Activated T-helper 1 cell treated with anti-CD3 and anti-CD28 coated beads, Interleukin-12 subunit alpha, Interleukin-12 subunit beta, Interleukin-2, Interleukin-4 antibody, amounts not matched to agents 30 ng/mL and 10 ng/mL and 1 ng/mL, durations not matched to agents 14 hours and 24 hours and 36 hours (primary cell): ENCODE measurements at regions not wholly inside any gene's neighbourhood (a gene's known extent, or its start where the extent isn't known, plus 50 kb on each side); places are given as distances from the start of the nearest gene placed in this dataset.

Experiments used
- DNase-seq: peaks from one replicate; pipeline ENCODE4 v3.0.0; 2021; ENCODE audit warnings: low spot score
- H3K27ac Mint-ChIP-seq: one replicate; pipeline ENCODE4 v1.8.0; 2021; ENCODE audit warnings: mild to moderate bottlenecking, mixed read lengths
- H3K27me3 Mint-ChIP-seq: one replicate; pipeline ENCODE4 v1.8.0; 2022; ENCODE audit warnings: mild to moderate bottlenecking, moderate library complexity, mixed read lengths; ENCODE audit not compliant: insufficient read depth
- H3K36me3 Mint-ChIP-seq: one replicate; pipeline ENCODE4 v1.8.0; 2021; ENCODE audit warnings: low read depth, mixed read lengths
- H3K4me1 Mint-ChIP-seq: one replicate; pipeline ENCODE4 v1.8.0; 2021; ENCODE audit warnings: low read depth, mixed read lengths
- H3K4me3 Mint-ChIP-seq: one replicate; pipeline ENCODE4 v1.8.0; 2021; ENCODE audit warnings: mild to moderate bottlenecking, moderate library complexity, mixed read lengths
- H3K9me3 Mint-ChIP-seq: one replicate; pipeline ENCODE4 v1.8.0; 2021; ENCODE audit warnings: mixed read lengths
- intact Hi-C: fragments of 100-400 bp; cut with micrococcal nuclease; formaldehyde crosslinking; loops from one replicate; pipeline ENCODE4 v1.15.1; 2024

DNA sequence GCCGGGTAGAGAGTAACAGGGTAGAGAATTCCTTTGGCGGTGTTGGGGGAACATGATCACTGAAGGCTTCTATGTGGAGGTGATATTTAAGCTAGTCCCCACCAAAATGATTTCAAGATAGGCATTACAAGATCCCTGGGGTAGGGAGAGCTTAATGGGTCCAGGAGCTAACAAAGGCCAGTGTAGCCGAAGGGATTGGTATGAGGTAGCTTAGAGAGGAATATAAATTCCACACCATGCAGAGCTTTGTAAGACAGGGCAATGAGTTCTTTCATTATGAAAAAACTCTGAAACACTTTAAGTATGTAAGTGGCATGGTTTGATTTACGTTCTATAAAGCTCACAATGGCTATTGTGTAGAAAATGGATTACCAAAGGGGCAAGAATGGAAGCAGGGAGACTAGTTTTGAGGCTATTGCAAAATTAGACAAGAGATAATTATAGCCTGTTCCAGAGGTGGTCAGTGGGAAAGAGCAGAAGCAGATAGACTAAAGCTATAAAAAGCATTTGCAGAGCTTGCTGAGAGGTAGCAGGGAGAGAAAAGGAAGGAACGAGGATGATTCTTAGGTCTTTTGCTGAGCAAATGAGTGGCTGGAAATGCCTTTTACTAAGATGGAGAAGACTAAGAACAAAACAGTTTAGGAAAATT lies 119.7 kb upstream of the SLC25A13 start:
- Mint-ChIP-seq H3K4me3 (no peak overlapping the region), H3K4me1 (no peaks in the 10 kb centered on the region), H3K36me3 (no peaks in the 10 kb centered on the region), H3K9me3 (no peaks in the 10 kb centered on the region), H3K27ac (no peak overlapping the region), H3K27me3 (peaks cover 6% of the 10 kb centered on the region)
- intact Hi-C loops = no loop called here
- no peak for DNase-seq

DNA sequence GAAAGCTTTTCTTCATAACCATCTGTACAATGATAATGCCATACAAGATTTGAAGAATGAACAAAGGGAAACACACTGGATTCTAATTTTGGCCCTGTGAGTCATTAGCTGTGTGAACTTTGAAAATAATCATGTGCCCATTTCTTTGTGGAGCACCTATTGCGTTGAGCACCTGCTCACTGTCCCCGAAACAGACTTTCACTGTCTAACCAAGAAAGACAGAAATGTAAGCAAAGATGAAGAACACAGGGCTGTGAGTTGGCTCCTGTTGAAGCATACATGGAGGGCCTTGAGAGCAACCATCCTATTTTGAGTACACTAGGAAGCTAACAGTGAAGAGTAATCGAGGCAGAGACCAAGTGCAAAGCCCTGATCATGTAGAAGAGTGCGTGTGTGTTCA lies 118.4 kb upstream of the SLC25A13 start:
- Mint-ChIP-seq H3K36me3 (no peaks in the 10 kb centered on the region), H3K27me3 (peaks cover 4% of the 10 kb centered on the region), H3K27ac (no peak overlapping the region), H3K4me3 (no peak overlapping the region), H3K4me1 (no peaks in the 10 kb centered on the region), H3K9me3 (no peaks in the 10 kb centered on the region)
- intact Hi-C loops = no loop called here
- no peak for DNase-seq

DNA sequence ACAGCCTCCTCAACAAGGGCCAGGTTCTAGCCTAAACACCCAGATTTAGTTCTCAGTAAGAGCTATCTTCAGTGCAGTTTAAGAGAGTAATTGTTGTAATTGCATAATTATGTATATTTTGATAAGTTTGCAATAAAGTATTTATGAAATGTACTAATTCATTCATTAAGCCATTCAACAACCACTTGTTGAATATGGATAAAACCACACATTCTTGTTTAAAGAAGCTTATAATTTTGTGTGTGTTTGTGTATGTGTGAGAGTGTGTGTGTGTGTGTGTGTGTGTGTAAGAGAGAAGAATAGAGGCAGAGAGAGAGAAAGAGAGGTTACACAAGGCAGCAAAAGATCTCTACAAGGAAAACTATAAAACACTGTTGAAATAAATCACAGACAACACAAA lies 115.0 kb upstream of the SLC25A13 start:
- Mint-ChIP-seq H3K4me1 (no peaks in the 10 kb centered on the region), H3K27ac (no peak overlapping the region), H3K36me3 (no peaks in the 10 kb centered on the region), H3K4me3 (no peak overlapping the region), H3K27me3 (no peaks in the 10 kb centered on the region), H3K9me3 (no peaks in the 10 kb centered on the region)
- intact Hi-C loops = no loop called here
- DNase-seq = no peak

DNA sequence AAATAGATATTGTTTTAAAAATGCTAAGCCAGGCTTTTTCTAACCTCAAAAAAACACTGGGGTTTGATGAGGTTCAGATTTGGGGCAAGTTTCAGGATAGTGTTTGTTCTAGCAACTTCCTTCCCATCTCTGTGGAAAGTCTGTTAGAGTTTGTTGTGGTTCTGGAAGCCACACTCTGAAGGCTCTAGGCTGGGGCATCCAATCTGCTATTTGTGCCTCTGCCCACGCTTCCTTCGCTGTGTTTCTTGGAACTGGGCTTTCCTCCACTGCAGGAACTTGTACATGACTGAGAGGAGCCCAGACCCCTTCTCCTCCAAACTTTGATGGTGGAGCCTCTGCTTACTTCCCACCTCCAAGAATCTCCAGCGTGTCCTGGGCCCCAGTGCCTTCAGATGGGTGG lies 108.5 kb upstream of the SLC25A13 start:
- H3K4me1 Mint-ChIP-seq = peaks cover 24% of the 10 kb centered on the region
- H3K27ac Mint-ChIP-seq = no peak overlapping the region
- H3K27me3 Mint-ChIP-seq = peaks cover 7% of the 10 kb centered on the region
- intact Hi-C loops = loop anchor here (5.0 kb wide), 1 partner anchor 67 kb away; no protein-coding TSS in a partner anchor
- H3K9me3 Mint-ChIP-seq = no peaks in the 10 kb centered on the region
- no peaks in the 10 kb centered on the region for H3K36me3 Mint-ChIP-seq
- no peak for DNase-seq
- H3K4me3 Mint-ChIP-seq = no peak overlapping the region

DNA sequence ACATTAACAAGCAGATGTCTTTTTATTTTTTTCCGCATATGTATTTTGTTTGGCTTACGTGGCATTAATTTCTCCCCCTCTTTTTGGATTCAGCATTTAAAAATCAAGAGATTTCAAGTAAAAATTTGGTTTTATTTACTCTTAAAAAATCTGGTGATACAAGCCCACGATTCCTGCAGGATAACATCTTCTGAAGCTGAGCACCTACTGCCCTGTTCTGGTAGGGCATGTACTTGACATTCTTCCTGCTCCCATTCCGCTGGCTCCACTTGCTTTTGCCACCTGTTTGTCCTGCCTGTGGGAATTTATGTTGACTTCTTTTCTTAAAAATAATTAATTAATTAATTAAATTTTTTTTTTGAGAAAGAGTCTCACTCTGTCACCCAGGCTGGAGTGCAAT lies 105.2 kb upstream of the SLC25A13 start:
- peaks cover 24% of the 10 kb centered on the region for H3K4me1 Mint-ChIP-seq
- H3K9me3 Mint-ChIP-seq = no peaks in the 10 kb centered on the region
- H3K36me3 Mint-ChIP-seq = no peaks in the 10 kb centered on the region
- intact Hi-C loops = no loop called here
- no peak overlapping the region for H3K27ac Mint-ChIP-seq
- H3K4me3 Mint-ChIP-seq = no peak overlapping the region
- H3K27me3 Mint-ChIP-seq = peaks cover 16% of the 10 kb centered on the region
- DNase-seq = no peak

DNA sequence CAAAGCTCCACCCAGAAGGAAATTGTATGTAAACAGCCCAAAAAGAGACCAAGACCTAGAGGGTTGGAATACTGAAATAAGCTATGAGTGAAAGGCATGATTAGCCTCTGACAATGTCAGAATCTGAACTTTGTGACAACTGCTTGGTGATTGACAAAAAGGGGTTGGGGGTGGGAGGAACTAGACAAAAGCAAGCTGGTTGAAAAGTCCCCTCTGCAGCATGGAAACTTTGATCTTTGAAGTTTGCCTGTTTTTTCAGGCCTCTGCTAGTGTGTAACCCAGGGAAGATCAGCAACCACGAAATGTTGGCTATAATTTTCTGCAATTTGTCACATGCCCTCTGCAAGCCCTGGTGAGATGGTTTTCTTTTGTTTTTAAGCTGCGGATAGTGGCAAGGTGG lies 104.8 kb upstream of the SLC25A13 start:
- H3K36me3 Mint-ChIP-seq = no peaks in the 10 kb centered on the region
- no peak overlapping the region for H3K27ac Mint-ChIP-seq
- H3K4me1 Mint-ChIP-seq = peaks cover 24% of the 10 kb centered on the region
- H3K9me3 Mint-ChIP-seq = no peaks in the 10 kb centered on the region
- DNase-seq = no peak
- peaks cover 16% of the 10 kb centered on the region for H3K27me3 Mint-ChIP-seq
- no peak overlapping the region for H3K4me3 Mint-ChIP-seq
- intact Hi-C loops = no loop called here

DNA sequence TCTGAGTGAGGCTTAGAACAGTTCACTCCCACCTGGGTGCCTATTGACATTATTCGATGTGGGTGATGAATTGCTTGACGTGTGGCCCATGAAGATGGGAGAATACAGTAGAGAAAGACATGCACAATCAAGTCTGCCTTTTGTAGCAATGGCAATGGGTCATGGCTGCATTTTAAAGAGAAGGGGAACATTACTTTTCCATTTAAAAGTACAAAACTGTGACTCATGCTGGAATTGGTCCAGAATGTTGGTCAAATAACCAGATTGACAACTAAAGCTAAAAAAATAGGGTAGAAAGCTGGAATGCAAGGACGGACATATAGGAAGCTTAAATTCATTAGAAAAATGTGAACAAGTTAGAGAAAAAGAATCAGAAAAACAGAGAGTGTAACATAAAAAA lies 104.1 kb upstream of the SLC25A13 start:
- Mint-ChIP-seq H3K9me3 (no peaks in the 10 kb centered on the region), H3K27ac (no peak overlapping the region), H3K36me3 (no peaks in the 10 kb centered on the region), H3K27me3 (peaks cover 16% of the 10 kb centered on the region), H3K4me3 (no peak overlapping the region), H3K4me1 (peaks cover 24% of the 10 kb centered on the region)
- intact Hi-C loops = no loop called here
- no peak for DNase-seq

DNA sequence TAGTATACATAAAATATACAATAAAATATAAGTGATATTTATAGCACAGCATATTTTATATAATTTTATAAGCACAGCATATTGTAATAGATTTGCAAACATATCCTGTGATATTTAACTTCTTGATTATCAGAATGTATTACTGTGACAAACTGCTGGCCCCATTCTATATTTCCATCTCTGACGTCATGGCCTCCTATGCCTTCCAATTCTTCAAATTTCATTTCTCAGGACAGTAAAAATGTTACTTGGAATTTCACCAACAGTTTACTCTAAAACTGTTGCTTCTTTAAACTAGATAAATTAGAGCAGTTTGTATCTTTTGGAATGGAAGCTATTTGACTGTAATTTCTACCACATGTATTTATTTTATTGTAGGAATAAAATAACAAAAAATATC lies 102.5 kb upstream of the SLC25A13 start:
- Mint-ChIP-seq H3K36me3 (no peaks in the 10 kb centered on the region), H3K9me3 (no peaks in the 10 kb centered on the region), H3K27me3 (peaks cover 14% of the 10 kb centered on the region), H3K27ac (no peak overlapping the region), H3K4me3 (no peak overlapping the region), H3K4me1 (peaks cover 9% of the 10 kb centered on the region)
- DNase-seq = no peak
- intact Hi-C loops = no loop called here

DNA sequence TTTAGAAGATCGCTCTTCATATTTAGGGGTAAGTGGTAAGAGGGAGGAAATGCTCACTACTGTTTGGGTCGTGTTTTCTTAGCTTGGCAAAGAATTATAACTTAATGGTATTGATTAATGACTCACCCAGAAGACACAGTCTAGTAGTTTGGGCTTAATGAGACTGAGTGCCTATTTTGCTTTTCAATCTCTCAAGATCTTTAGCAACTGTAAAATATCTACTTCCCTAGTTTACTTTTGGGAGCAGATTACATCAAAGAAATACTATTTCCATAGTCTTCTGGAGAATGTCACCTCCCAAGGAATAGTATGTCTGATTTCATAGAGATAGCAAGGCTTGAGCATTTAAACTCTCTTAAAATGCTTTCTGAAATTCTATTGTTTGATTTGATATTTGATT lies 100.5 kb upstream of the SLC25A13 start:
- no peak for DNase-seq
- intact Hi-C loops = no loop called here
- peaks cover 9% of the 10 kb centered on the region for H3K27me3 Mint-ChIP-seq

DNA sequence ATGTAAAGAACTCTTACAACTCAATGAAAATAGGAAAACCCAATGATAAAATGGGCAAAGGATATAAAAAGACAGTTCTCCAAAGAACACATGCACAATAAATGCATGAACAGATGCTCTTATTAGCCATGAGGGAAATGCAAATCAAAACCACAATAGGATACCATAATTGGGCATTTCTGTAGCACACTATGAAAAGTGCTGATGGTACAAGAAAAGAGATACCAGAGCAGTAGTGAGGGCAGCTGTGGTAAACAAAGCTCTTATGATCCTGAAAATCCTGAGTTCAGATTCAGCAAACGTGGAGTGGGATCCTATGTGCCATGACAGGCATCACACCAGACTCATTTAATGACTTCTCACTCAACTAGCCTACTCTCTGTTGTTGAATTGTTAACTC lies 96.7 kb upstream of the SLC25A13 start:
- Mint-ChIP-seq H3K4me1 (no peaks in the 10 kb centered on the region), H3K36me3 (no peaks in the 10 kb centered on the region), H3K9me3 (no peaks in the 10 kb centered on the region), H3K27ac (no peak overlapping the region), H3K27me3 (peaks cover 11% of the 10 kb centered on the region), H3K4me3 (no peak overlapping the region)
- intact Hi-C loops = loop anchor here (5.0 kb wide), 2 partner anchors 79 to 289 kb away; partner anchors contain the start of gene SEM1
- no peak for DNase-seq

More for the DNA sequence above, 100.5 kb upstream of the SLC25A13 start:
- Mint-ChIP-seq H3K4me1 (peaks cover 5% of the 10 kb centered on the region), H3K9me3 (no peaks in the 10 kb centered on the region), H3K27ac (no peak overlapping the region), H3K4me3 (no peak overlapping the region), H3K36me3 (no peaks in the 10 kb centered on the region)

DNA sequence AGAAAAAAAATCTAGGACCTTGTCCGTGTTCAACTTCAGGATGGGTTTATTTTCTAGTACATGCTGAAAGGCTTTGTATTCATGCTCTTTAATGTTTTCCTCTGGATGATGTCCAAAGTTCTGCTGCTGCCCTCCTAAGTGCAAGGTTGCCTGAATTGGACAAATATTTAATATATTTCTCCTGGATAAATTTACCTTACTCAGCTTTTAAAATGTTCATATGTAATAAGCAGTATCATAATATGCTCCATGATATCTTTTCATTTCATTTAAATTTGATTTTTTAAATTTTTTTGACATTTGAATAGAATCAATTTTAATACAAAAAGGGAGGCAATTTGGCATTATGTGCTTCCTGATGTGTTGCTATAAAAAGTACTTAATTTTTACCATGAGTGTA lies 95.9 kb upstream of the SLC25A13 start:
- H3K9me3 Mint-ChIP-seq = no peaks in the 10 kb centered on the region
- H3K36me3 Mint-ChIP-seq = no peaks in the 10 kb centered on the region
- intact Hi-C loops = loop anchor here (5.0 kb wide), 2 partner anchors 80 to 290 kb away; partner anchors contain the start of gene SEM1
- no peaks in the 10 kb centered on the region for H3K4me1 Mint-ChIP-seq
- no peak for DNase-seq
- H3K27ac Mint-ChIP-seq = no peak overlapping the region
- no peak overlapping the region for H3K4me3 Mint-ChIP-seq
- peaks cover 6% of the 10 kb centered on the region for H3K27me3 Mint-ChIP-seq

DNA sequence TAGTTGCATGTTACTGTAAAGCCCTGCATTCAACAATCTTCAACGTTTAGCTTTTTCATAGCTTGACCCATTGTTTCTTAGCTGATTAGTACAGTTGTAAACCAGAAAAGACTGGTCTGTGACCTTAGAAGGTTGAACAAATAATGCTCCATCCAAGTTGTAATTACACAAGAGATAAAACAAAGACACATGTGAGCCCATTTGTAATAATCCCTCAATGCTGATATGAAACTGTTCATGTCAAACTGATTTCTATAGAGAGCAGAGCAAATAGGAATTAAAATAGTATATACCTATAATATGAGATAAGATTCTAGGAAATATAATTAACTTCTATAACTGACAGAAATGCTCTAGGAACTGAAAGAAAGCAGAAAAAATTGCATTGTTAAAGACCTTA lies 94.7 kb upstream of the SLC25A13 start:
- intact Hi-C loops = loop anchor here (5.0 kb wide), 2 partner anchors 81 to 291 kb away; partner anchors contain the start of gene SEM1
- no peaks in the 10 kb centered on the region for H3K4me1 Mint-ChIP-seq
- no peak for DNase-seq
- H3K4me3 Mint-ChIP-seq = no peak overlapping the region
- no peaks in the 10 kb centered on the region for H3K36me3 Mint-ChIP-seq
- peaks cover 9% of the 10 kb centered on the region for H3K27me3 Mint-ChIP-seq
- no peak overlapping the region for H3K27ac Mint-ChIP-seq
- no peaks in the 10 kb centered on the region for H3K9me3 Mint-ChIP-seq

DNA sequence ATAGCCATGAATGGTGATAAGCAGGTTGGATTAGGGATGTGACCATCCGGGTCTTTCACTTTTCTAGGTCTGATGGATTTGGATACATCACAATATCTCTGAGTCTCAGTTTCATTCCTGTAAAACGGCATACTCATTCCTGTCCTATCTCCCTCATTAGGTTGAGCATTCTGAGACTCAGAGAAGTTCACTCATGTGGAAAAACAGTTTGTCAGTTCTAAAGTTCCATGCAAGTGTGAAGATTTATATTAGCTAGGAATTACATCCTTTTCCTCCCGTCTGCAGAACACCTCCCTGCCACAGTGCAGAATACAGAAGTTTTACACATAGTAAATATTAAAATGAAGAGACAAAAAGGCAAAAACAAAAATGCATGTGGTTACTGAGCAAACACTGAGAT lies 94.2 kb upstream of the SLC25A13 start:
- no peaks in the 10 kb centered on the region for H3K9me3 Mint-ChIP-seq
- H3K4me1 Mint-ChIP-seq = no peaks in the 10 kb centered on the region
- no peak overlapping the region for H3K27ac Mint-ChIP-seq
- no peaks in the 10 kb centered on the region for H3K36me3 Mint-ChIP-seq
- no peak overlapping the region for H3K4me3 Mint-ChIP-seq
- no peak for DNase-seq
- intact Hi-C loops = loop anchor here (5.0 kb wide), 2 partner anchors 81 to 291 kb away; partner anchors contain the start of gene SEM1
- H3K27me3 Mint-ChIP-seq = peaks cover 9% of the 10 kb centered on the region
